SHP77 treated with DMSO at 0.1 percent for 48 hours (cell line): ENCODE measurements at regions not wholly inside any gene's neighbourhood (a gene's known extent, or its start where the extent isn't known, plus 50 kb on each side); places are given as distances from the start of the nearest gene placed in this dataset.
"Not testable (repeated sequence)": the region's sequence is repeated elsewhere in the genome, so short reads cannot be mapped to it uniquely, and the experiment has no call there.

Experiments
- DNase-seq: peaks from one replicate; lab custom pipeline; 2025; lab: John Stamatoyannopoulos, UW

GRCh38 chr19:28057026-28057425 lies 1155.9 kb downstream of the UQCRFS1 start:
- DNase-seq: not testable (repeated sequence)

DNA sequence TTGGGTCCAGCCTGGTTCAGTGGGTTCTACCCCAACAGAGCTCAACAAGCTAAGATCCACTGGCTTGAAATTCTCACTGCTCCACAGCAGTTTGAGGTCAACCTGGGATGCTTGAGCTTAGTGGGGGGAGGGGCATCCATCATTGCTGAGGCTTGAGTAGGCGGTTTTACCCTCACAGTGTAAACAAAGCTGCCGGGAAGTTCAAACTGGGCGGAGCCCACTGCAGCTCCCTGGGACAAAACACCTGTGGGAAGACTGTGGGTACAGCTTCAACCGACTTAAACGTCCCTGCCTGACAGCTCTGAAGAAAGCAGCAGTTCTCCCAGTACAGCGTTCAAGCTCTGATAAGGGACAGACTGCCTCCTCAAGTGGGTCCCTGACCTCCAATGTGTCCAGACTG lies 1161.9 kb downstream of the UQCRFS1 start:
- no peak for DNase-seq

DNA sequence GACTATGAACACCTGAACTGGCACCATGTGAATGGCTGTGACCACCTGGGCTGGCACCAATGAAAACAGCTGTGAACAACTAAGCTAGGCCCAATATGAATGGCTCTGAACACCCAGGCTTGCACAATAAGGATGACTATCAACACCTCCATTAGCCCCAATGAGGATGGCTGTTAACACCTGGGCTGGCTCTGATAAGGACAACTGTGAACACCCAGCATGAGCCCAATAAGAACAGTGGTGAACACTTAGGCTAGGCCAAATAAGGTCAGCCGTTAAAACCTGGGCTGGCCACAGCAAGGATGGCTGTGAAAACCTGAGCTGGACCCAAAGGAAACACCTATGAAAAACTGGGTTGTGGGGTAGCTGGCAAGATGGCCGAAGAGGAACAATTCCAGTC lies 1163.1 kb downstream of the UQCRFS1 start:
- DNase-seq: no peak

DNA sequence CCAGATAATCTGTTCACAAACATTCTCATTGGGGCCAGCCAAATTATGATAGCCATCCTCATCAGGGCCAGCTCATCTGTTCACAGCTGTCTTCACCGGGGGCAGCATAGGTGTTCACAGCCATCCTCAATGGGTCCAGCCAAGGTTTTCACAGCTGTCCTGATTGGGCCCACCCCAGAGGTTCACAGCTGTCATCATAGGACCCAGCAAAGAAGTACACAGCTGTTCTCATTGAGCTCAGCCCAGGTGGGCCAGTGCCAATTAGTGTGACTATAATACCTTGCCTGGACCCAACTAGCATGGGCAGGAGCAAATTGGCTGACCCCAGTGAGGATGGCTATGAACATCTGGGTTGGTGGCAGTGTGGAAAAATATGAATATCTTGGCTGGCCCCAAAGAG lies 1166.0 kb downstream of the UQCRFS1 start:
- no peak for DNase-seq

DNA sequence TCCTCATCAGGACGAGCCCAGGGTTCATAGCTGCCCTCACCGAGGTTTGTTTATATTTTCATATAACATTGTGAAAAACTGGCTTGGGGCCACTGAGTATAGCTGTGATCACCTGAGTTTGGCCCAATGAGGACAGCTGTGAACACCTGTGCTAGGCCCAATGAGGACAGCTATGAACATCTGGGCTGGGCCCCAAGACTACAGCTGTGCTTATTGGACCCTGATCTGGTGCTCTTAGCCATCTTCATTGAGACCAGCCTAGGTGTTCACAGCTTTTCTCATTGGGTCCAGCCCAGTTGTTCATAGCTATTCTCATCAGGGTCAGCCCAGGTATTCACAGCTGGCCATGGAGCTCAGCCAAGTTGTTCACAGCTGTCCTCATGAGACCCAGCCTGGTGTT lies 1167.3 kb downstream of the UQCRFS1 start:
- no peak for DNase-seq

DNA sequence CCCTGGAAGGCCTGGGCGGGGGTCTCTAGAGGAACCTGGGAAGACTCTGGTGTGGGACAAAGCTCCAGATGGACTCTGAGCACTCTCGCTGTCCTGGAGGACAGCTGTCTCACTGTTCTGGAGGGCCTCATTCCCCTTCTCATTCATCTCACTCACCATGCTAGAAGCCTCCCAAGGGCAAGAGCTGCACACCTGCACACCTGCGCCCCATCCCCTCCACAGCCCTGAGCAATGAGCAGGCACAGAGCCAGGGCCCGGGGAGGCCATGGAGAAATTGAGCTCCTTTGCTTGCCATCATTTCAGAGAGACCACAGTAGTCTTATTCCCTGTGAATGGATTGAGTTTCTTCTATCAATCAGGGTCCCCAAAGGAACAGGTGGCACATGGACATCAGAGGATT lies 1168.5 kb downstream of the UQCRFS1 start:
- DNase-seq: no peak

- DNase-seq: no peak
These were observed 1170.4 kb downstream of the UQCRFS1 start for GRCh38 chr19:28042516-28042915.

DNA sequence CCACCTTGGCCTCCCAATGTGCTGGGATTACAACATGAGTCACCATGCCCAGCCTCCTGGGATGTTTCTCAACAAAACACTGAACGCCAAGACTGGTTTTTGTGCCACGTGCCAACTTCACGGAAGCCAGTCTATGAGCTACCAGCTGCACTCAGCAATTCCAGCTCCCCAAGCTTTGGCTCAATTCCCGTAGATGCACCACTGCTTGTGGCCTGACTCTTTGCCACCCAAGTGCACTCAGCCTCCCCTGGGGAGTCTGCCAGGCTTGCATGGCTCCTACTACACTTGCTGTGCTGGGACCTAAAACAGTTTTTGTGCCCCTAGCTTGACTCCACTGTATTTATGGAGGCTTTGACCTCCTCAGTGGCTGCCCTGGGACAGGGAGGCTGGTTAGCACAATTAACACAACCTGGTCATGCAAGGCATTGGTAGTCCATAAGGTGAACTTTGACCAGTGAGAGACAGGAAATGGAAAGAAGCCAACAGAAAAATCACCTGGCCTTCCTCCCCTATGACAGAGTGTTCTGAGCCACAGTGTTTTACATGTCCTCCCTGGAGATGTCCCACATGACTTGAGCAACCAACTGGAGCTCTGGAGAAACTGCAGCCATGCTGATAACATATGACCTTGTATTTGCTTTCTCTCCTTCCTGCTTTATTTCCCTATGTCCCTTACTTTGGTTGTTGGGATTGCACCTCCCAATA lies 1173.1 kb downstream of the UQCRFS1 start:
- DNase-seq: no peak

DNA sequence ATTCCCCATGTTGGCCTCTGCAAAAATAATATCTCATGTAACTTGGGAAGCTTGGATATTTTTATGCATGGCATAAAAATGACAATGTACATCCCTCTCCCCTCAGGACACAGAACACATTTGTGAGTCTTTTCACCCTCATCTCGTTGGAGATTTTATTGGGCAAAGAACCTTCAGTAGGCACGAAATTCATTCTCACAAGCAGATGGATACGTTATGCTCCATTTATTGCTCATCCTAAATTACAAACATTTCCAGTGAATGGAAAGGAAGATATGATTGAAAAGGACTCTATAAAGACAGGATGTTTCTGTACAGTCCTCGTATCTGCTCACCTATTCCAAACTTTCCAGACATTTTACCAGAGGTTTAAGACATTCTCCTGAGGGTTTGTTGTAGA lies 1175.8 kb downstream of the UQCRFS1 start:
- DNase-seq: no peak

- no peak for DNase-seq
These were observed 1176.5 kb downstream of the UQCRFS1 start for GRCh38 chr19:28036486-28036885.

DNA sequence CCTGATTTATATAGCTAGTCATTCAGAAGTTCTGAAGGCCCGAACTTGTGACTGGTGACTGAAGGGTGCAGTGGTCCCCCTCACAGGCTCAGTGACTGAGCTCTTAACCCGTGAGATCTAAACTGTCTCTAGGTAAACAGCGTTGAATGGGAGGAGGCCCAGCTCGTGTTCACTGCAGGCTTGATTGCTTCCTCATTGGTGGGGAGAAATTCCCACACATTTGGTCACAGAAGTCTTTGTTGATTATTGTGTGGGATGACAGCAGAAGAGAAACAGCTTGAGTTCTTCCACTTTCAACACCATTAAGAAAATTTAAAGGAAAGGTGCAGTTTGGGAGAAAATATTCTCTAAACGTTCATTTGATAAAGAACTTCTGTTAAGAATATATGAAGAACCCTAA lies 1178.0 kb downstream of the UQCRFS1 start:
- no peak for DNase-seq

DNA sequence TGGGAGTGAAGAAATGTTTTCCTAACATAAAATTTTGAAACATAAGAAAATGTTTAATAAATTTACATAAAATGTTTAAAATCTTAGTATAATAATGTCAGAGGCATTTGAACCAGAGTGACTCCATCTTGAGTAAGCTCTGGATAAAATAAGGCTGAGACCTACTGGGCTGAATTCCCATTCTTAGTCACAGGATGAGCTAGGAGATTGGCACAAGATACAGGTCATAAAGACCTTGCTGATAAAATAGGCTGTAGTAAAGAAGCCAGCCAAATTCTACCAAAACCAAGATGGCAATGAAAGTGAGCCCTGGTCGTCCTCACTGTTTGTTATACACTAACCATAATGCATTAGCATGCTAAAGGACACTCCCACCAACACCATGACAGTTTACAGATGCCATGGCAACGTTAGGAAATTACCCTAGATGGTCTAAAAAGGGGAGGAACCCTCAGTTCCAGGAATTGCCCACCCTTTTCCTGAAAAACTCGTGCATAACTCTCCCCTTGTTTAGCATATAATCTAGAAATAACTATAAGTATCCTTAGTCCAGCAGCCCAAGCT lies 1184.0 kb downstream of the UQCRFS1 start:
- DNase-seq: no peak

- DNase-seq: no peak
These were observed 1185.8 kb downstream of the UQCRFS1 start for GRCh38 chr19:28027116-28027515.

GRCh38 chr19:28026636-28027035 lies 1186.3 kb downstream of the UQCRFS1 start:
- no peak for DNase-seq

- DNase-seq: no peak
These were observed 1188.0 kb downstream of the UQCRFS1 start for GRCh38 chr19:28024920-28025319.

DNA sequence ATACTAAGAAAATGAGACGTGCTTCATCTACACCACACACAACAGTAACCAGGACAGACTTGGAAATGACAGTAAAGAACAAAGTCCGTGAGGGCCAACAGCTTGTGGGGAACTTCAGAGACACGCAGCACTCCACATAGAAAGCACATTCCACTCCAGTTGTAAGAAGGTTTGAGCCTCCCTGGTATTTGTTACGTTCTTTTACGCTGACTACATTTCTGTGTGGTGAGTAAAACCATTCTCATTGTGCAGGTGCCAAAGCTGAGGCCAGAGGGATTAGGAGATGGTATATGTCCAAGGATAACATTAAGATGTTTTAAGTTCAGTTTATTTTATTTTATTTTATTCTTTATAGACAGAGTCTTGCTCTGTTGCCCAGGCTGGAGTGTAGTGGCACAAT lies 1189.9 kb downstream of the UQCRFS1 start:
- no peak for DNase-seq

DNA sequence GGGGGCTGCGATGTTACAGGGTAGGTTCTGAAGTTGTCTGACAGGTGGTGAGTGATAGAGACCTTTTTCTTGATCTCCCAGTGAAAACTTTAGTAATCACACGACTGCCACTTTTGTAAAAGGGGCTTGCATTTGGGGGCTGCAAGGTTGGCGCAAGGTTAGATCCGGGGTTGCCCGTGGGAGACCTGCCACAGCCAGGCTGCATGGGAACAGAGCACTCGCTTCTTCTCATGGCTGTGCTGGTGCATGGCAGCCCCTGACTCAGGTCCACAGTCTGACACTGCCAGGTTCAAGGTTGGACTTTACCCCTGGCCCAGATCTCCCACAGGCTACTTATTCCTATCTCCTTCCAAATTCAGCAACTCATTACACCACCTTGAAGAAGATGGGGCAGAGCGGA lies 1190.4 kb downstream of the UQCRFS1 start:
- DNase-seq: no peak

- no peak for DNase-seq
These were observed 1191.4 kb downstream of the UQCRFS1 start for GRCh38 chr19:28021259-28022185.

- no peak for DNase-seq
These were observed 1192.2 kb downstream of the UQCRFS1 start for GRCh38 chr19:28020619-28021258.

DNA sequence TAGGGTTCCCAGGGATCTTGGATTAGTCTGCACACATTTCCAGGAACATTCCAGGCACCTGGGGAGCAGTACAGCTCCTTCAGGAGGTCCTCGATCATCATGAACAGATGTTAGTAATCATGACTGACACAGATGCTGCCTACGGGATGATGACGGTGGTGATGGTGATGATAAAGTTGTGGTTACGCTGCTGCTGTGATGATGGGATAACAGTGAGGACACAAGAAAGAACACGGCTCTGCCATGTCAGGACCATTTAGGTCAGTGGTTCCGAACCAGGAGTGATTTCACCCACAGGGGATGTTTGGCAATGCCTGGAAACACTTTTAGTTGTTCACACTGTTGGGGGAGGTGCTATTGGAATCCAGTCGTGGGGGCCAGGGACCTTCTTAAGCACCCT lies 1193.0 kb downstream of the UQCRFS1 start:
- DNase-seq: no peak

GRCh38 chr19:28019371-28019770 lies 1193.6 kb downstream of the UQCRFS1 start:
- DNase-seq: no peak

DNA sequence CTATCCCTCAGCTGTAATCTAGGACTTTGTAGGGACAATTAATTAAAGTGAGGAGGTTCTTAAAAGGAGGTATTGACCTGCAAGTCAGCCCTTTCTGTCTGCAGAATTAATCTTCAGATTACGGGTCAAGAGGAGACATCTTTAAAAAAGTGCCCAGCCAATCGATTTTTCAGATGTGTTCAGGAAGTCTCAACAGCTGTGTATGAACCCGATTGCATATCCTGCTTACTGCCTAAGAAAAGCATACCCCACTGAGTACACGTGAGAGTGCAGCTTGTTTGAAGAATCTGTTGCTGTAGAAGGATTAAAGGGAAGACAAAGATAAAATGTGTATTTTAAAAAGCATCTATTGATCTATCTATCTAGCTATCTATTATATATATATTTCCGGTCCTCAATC lies 1194.5 kb downstream of the UQCRFS1 start:
- DNase-seq: no peak
